ENCODE measurements at regions not wholly inside any gene's neighbourhood (a gene's known extent, or its start where the extent isn't known, plus 50 kb on each side); places are given as distances from the start of the nearest gene placed in this dataset.

- H3K27ac Mint-ChIP-seq, result peak overlapping the region; percentile 72
- H3K9me3 Mint-ChIP-seq, result no peaks in the 10 kb centered on the region
- H3K4me1 Mint-ChIP-seq, result peaks cover 26% of the 10 kb centered on the region
- H3K27me3 Mint-ChIP-seq (ENCODE audit: low read depth), result no peaks in the 10 kb centered on the region
- no peaks in the 10 kb centered on the region for H3K36me3 Mint-ChIP-seq
- no peak for TF ChIP-seq CTCF (IDR thresholded peaks at IDR 0.05; ENCODE audit: unreplicated experiment)
- no peak for DNase-seq (ENCODE audit: low spot score in 2 of 2, unreplicated experiment in 2 of 2)
- no peak overlapping the region for H3K4me3 Mint-ChIP-seq
These were observed 942.2 kb downstream of the CNTNAP5 start for GRCh38 chr2:124967325-124967724.

GRCh38 chr2:124970030-124970429, 944.9 kb downstream of the CNTNAP5 start:
- Mint-ChIP-seq H3K27ac (peak overlapping the region; percentile 28), H3K27me3 (ENCODE audit: low read depth) (no peaks in the 10 kb centered on the region), H3K4me3 (no peak overlapping the region), H3K4me1 (peaks cover 31% of the 10 kb centered on the region), H3K36me3 (no peaks in the 10 kb centered on the region), H3K9me3 (no peaks in the 10 kb centered on the region)
- TF ChIP-seq CTCF (IDR thresholded peaks at IDR 0.05; ENCODE audit: unreplicated experiment), result no peak
- no peak for DNase-seq (ENCODE audit: low spot score in 2 of 2, unreplicated experiment in 2 of 2)

GRCh38 chr2:124973396-124973795, 948.3 kb downstream of the CNTNAP5 start:
- H3K27ac Mint-ChIP-seq, result no peak overlapping the region
- no peaks in the 10 kb centered on the region for H3K36me3 Mint-ChIP-seq
- peaks cover 24% of the 10 kb centered on the region for H3K4me1 Mint-ChIP-seq
- no peak for TF ChIP-seq CTCF (IDR thresholded peaks at IDR 0.05; ENCODE audit: unreplicated experiment)
- peaks cover 4% of the 10 kb centered on the region for H3K9me3 Mint-ChIP-seq
- H3K27me3 Mint-ChIP-seq (ENCODE audit: low read depth), result no peaks in the 10 kb centered on the region
- no peak for DNase-seq (ENCODE audit: low spot score in 2 of 2, unreplicated experiment in 2 of 2)
- H3K4me3 Mint-ChIP-seq, result no peak overlapping the region

GRCh38 chr2:124975224-124975623, 950.1 kb downstream of the CNTNAP5 start:
- Mint-ChIP-seq H3K27me3 (ENCODE audit: low read depth) (no peaks in the 10 kb centered on the region), H3K27ac (no peak overlapping the region), H3K4me3 (no peak overlapping the region), H3K36me3 (no peaks in the 10 kb centered on the region), H3K4me1 (peaks cover 8% of the 10 kb centered on the region), H3K9me3 (peaks cover 4% of the 10 kb centered on the region)
- no peak for DNase-seq (ENCODE audit: low spot score in 2 of 2, unreplicated experiment in 2 of 2)
- no peak for TF ChIP-seq CTCF (IDR thresholded peaks at IDR 0.05; ENCODE audit: unreplicated experiment)

GRCh38 chr2:124975648-124976047, 950.6 kb downstream of the CNTNAP5 start:
- Mint-ChIP-seq H3K27me3 (ENCODE audit: low read depth) (no peaks in the 10 kb centered on the region), H3K4me1 (peaks cover 4% of the 10 kb centered on the region), H3K4me3 (no peak overlapping the region), H3K36me3 (no peaks in the 10 kb centered on the region), H3K9me3 (peaks cover 4% of the 10 kb centered on the region), H3K27ac (no peak overlapping the region)
- no peak for DNase-seq (ENCODE audit: low spot score in 2 of 2, unreplicated experiment in 2 of 2)
- no peak for TF ChIP-seq CTCF (IDR thresholded peaks at IDR 0.05; ENCODE audit: unreplicated experiment)

- no peak for TF ChIP-seq CTCF (IDR thresholded peaks at IDR 0.05; ENCODE audit: unreplicated experiment)
- Mint-ChIP-seq H3K9me3 (peaks cover 4% of the 10 kb centered on the region), H3K4me3 (no peak overlapping the region), H3K4me1 (peaks cover 2% of the 10 kb centered on the region), H3K27ac (no peak overlapping the region), H3K36me3 (no peaks in the 10 kb centered on the region), H3K27me3 (ENCODE audit: low read depth) (no peaks in the 10 kb centered on the region)
- DNase-seq (ENCODE audit: low spot score in 2 of 2, unreplicated experiment in 2 of 2), result no peak
These were observed 953.5 kb downstream of the CNTNAP5 start for GRCh38 chr2:124978597-124978996.
